Muscle of leg (tissue), 3 donors: ENCODE measurements at regions not wholly inside any gene's neighbourhood (a gene's known extent, or its start where the extent isn't known, plus 50 kb on each side); places are given as distances from the start of the nearest gene placed in this dataset.

Experiments
- DNase-seq: peaks from one replicate; pipeline ENCODE4 v3.0.0; 2013
- H3K27ac ChIP-seq: one replicate; pipeline ENCODE4 v1.5.1; 2013; ENCODE audit warnings: mild to moderate bottlenecking, low read length, control low read depth
- H3K27me3 ChIP-seq: one replicate; pipeline ENCODE4 v1.6.1; 2013; ENCODE audit warnings: low read length; ENCODE audit not compliant: control insufficient read depth, insufficient read depth
- H3K36me3 ChIP-seq: one replicate; pipeline ENCODE4 v1.6.1; 2013; ENCODE audit warnings: low read length; ENCODE audit not compliant: control insufficient read depth, insufficient read depth
- H3K4me1 ChIP-seq: one replicate; pipeline ENCODE4 v1.6.1; 2013; ENCODE audit warnings: low read length; ENCODE audit not compliant: control insufficient read depth, insufficient read depth
- H3K4me3 ChIP-seq: one replicate; pipeline ENCODE4 v1.5.1; 2013; ENCODE audit warnings: low read length, control low read depth
- H3K9me3 ChIP-seq: replicated peaks from 2 replicates; pipeline ENCODE4 v1.6.1; 2013; ENCODE audit warnings: low read depth, low read length; ENCODE audit not compliant: control insufficient read depth
- WGBS: methylation state at CpG from one replicate; pipeline ENCODE4 v1.1.5; 2013; ENCODE audit warnings: missing lambda C conversion rate; ENCODE audit not compliant: insufficient coverage; 5-methylcytosine and 5-hydroxymethylcytosine counted together

DNA sequence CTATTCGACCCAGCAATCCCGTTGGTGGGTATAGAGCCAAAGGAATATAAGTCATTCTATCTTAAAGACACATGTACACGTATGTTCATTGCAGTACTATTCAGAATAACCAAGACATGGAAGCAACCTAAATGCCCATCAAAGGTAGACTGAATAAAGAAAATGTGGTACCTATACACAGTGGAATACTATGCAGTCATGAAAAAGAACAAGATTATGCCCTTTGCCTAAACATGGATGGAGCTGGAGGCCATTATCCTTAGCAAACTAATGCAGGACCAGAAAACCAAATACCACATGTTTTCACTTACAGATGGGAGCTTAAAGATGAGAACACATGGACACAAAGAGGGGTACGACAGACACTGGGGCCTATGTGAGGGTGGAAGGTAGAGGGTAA, 845.3 kb downstream of the TYW1 start:
- Histone ChIP-seq H3K27ac (no peak overlapping the region), H3K9me3 (no peaks in the 10 kb centered on the region), H3K36me3 (no peaks in the 10 kb centered on the region), H3K4me3 (no peak overlapping the region), H3K4me1 (no peaks in the 10 kb centered on the region), H3K27me3 (peaks cover 4% of the 10 kb centered on the region)
- DNase-seq = no peak
- no CpG with 5 or more reads among the region's 4 CpGs for WGBS

- no peak overlapping the region for H3K4me3 ChIP-seq
- H3K36me3 ChIP-seq = no peaks in the 10 kb centered on the region
- H3K4me1 ChIP-seq = no peaks in the 10 kb centered on the region
- H3K27ac ChIP-seq = no peak overlapping the region
- DNase-seq = no peak
- no peaks in the 10 kb centered on the region for H3K9me3 ChIP-seq
- no CpG with 5 or more reads among the region's 4 CpGs for WGBS
- peaks cover 4% of the 10 kb centered on the region for H3K27me3 ChIP-seq
Observed at GRCh38 chr7:67842571-67842970, 845.9 kb downstream of the TYW1 start.

- H3K27me3 ChIP-seq = peaks cover 4% of the 10 kb centered on the region
- H3K27ac ChIP-seq = no peak overlapping the region
- H3K4me1 ChIP-seq = no peaks in the 10 kb centered on the region
- H3K4me3 ChIP-seq = no peak overlapping the region
- H3K36me3 ChIP-seq = no peaks in the 10 kb centered on the region
- 37% methylated on average over 3 of the region's 6 CpGs for WGBS
- no peak for DNase-seq
- no peaks in the 10 kb centered on the region for H3K9me3 ChIP-seq
Observed at GRCh38 chr7:67843001-67843565, 846.5 kb downstream of the TYW1 start.

DNA sequence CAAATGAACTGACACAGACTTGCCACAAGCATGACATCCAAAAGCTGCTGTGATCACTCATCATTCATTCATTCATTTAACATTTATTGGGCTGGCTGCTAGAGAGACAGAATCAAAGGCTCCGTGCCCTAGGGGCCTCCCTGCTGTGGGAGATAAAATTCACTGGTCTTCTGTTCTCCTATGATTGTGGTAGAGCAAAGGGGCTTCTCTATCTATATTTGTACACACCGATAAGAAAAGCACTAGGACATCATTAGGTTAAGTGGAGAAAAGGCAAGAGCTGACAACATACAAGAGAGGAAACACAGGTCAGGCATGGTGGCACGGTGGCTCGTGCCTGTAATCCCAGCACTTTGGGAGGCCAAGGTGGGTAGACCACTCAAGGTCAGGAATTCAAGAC, 847.0 kb downstream of the TYW1 start:
- H3K4me1 ChIP-seq = no peaks in the 10 kb centered on the region
- H3K9me3 ChIP-seq = no peaks in the 10 kb centered on the region
- H3K27me3 ChIP-seq = peaks cover 4% of the 10 kb centered on the region
- H3K36me3 ChIP-seq = no peaks in the 10 kb centered on the region
- no peak overlapping the region for H3K27ac ChIP-seq
- no peak for DNase-seq
- 72% methylated on average over 2 of the region's 4 CpGs for WGBS
- H3K4me3 ChIP-seq = no peak overlapping the region

DNA sequence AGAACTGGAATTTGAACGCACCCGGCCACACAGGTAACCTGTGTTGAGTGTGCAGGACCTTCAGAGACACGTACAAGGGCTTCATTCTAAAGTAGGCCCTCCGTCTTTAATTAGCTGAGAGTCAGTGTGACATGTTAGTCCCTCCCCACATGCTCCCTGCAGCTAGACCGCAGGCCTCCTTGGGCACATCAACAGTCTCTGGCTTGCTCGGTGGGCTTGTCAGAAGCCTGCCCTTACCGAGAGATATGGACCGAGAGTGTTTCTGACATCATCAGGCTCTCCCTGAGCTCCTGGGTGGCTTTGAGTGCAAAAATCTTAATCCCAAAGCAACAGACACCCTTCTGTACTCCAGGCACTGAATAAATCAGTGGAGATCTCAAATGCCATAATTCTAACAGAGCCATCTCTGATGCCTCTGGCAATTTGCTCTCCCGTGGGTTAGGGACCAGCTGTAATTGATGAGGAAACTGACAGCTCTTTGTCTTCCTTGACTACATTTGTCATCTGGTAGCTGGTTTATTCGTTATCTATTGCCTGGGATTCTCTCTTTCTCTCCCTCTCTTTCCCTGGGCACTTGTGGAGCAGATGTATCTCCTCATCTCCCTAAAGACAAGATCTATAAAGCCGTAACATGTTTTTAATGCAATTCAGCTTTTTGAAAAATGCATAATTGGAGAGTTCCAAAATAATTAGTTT, 850.6 kb downstream of the TYW1 start:
- no peaks in the 10 kb centered on the region for H3K9me3 ChIP-seq
- no peak for DNase-seq
- 62% methylated on average over 8 of the region's 11 CpGs for WGBS
- no peaks in the 10 kb centered on the region for H3K4me1 ChIP-seq
- peaks cover 4% of the 10 kb centered on the region for H3K27me3 ChIP-seq
- H3K36me3 ChIP-seq = no peaks in the 10 kb centered on the region
- no peak overlapping the region for H3K27ac ChIP-seq
- no peak overlapping the region for H3K4me3 ChIP-seq

- no peaks in the 10 kb centered on the region for H3K9me3 ChIP-seq
- no peak overlapping the region for H3K27ac ChIP-seq
- peaks cover 2% of the 10 kb centered on the region for H3K27me3 ChIP-seq
- peak; percentile 74 for DNase-seq
- no peaks in the 10 kb centered on the region for H3K4me1 ChIP-seq
- no peak overlapping the region for H3K4me3 ChIP-seq
- no peaks in the 10 kb centered on the region for H3K36me3 ChIP-seq
- WGBS = 2% methylated on average over 5 of the region's 22 CpGs
Observed at GRCh38 chr7:67854221-67855178, 857.9 kb downstream of the TYW1 start.

DNA sequence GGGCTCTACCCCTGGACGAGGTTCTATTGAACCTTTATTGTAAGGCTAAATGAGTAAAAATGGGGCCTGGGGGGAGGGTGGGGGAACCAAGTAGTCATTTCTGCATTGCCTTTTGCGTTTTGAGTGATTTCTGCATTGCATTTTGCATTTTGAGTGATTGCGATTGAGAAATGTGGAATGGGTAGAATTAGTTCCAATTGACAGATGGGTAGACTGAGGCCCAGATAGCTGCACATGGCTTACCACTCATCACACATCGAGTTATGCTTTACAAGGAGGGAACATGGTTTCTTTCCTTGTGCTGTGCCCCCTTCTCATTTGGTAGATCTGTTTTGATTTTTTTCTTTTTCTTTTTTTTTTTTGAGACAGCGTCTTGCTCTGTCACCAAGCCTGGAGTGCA, 858.7 kb downstream of the TYW1 start:
- Histone ChIP-seq H3K9me3 (no peaks in the 10 kb centered on the region), H3K27ac (no peak overlapping the region), H3K4me3 (no peak overlapping the region), H3K4me1 (no peaks in the 10 kb centered on the region), H3K27me3 (peaks cover 4% of the 10 kb centered on the region), H3K36me3 (no peaks in the 10 kb centered on the region)
- WGBS = 50% methylated on average over 2 of the region's 5 CpGs
- DNase-seq = no peak

DNA sequence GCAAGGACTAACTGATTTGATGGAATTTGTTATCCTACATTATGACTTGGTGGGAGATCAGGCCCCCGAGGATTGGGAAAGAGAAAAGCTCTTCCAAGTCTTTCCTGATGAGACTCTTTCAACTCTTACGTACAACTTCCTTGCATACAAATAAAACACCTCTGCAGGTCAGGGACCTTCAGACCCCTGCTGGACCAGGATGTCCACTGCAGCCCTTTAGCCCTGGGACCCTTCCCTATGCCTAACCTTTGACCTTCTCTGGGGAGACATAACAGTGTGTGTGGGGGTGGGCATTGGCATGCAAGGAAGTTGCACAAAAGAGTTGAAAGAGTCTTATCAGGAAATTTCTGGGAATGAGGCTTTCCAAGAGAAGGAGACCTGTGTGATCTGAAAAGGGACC, 859.4 kb downstream of the TYW1 start:
- Histone ChIP-seq H3K4me3 (no peak overlapping the region), H3K4me1 (no peaks in the 10 kb centered on the region), H3K36me3 (no peaks in the 10 kb centered on the region), H3K27me3 (peaks cover 4% of the 10 kb centered on the region), H3K27ac (no peak overlapping the region), H3K9me3 (no peaks in the 10 kb centered on the region)
- no peak for DNase-seq
- no CpG with 5 or more reads among the region's 2 CpGs for WGBS

DNA sequence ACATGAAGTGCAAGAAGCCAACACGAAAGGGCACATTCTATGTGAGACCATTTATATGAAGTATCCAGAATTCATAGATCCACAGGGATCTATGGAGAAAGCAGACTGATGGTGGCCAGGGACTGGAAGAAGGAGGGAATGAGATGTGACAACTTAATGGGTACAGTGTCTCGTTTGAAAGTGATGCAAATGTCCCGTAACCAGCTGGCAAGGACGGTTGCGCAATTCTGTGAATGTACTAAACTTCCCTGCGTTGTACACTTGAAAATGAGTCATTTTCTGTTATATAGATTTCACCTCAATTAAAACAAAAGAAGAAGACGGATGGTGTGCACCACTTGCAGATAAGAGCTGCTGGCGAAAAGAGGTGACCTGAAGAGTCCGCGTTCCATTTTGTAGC, 861.1 kb downstream of the TYW1 start:
- DNase-seq = no peak
- no peaks in the 10 kb centered on the region for H3K9me3 ChIP-seq
- peaks cover 4% of the 10 kb centered on the region for H3K27me3 ChIP-seq
- no peak overlapping the region for H3K27ac ChIP-seq
- H3K4me3 ChIP-seq = no peak overlapping the region
- 67% methylated on average over 3 of the region's 10 CpGs for WGBS
- no peaks in the 10 kb centered on the region for H3K4me1 ChIP-seq
- no peaks in the 10 kb centered on the region for H3K36me3 ChIP-seq

- Histone ChIP-seq H3K27ac (no peak overlapping the region), H3K4me1 (no peaks in the 10 kb centered on the region), H3K27me3 (peaks cover 2% of the 10 kb centered on the region), H3K9me3 (no peaks in the 10 kb centered on the region), H3K4me3 (no peak overlapping the region), H3K36me3 (no peaks in the 10 kb centered on the region)
- WGBS = 23% methylated on average over 5 of the region's 7 CpGs
- peak; percentile 13 for DNase-seq
Observed at GRCh38 chr7:67858931-67859330, 862.3 kb downstream of the TYW1 start.
